ENCODE measurements at regions not wholly inside any gene's neighbourhood (a gene's known extent, or its start where the extent isn't known, plus 50 kb on each side); places are given as distances from the start of the nearest gene placed in this dataset.

- TF ChIP-seq POLR2A (IDR thresholded peaks at IDR 0.05; ENCODE audit: borderline replicate concordance, extremely low read depth, insufficient read depth, insufficient read length) (no peak), CTCF (IDR thresholded peaks at IDR 0.05 in 2 of 3, conservative IDR thresholded peaks at IDR 0.05 in 1 of 3; ENCODE audit: borderline replicate concordance in 1 of 3, insufficient read depth in 1 of 3, low read depth in 2 of 3, low read length in 2 of 3) (peak in 2 of 3 experiments; percentile 43 to 46; a peak in 4 of 6 replicates), EZH2 (IDR thresholded peaks at IDR 0.05) (no peak), REST (IDR thresholded peaks at IDR 0.05; ENCODE audit: low read depth) (no peak), CEBPB (IDR thresholded peaks at IDR 0.05; ENCODE audit: low read depth) (no peak), YY1 (IDR thresholded peaks at IDR 0.05; ENCODE audit: extremely low read depth, insufficient replicate concordance, low read depth, low read length) (no peak), EGR1 (IDR thresholded peaks at IDR 0.05; ENCODE audit: low read depth) (no peak), ELF1 (IDR thresholded peaks at IDR 0.05; ENCODE audit: borderline replicate concordance, low read depth) (no peak)
Observed at GRCh38 chr5:13250464-13251291, 693.8 kb downstream of the DNAH5 start.

Data from HCT116 (cell line).